NCI-H1694 (cell line): ENCODE measurements at regions not wholly inside any gene's neighbourhood (a gene's known extent, or its start where the extent isn't known, plus 50 kb on each side); places are given as distances from the start of the nearest gene placed in this dataset.

Experiments used
- DNase-seq: peaks from one replicate; lab custom pipeline; 2025; lab: John Stamatoyannopoulos, UW

- DNase-seq: no peak
These were observed 147.0 kb upstream of the THRB start for GRCh38 chr3:24641628-24642027.

DNA sequence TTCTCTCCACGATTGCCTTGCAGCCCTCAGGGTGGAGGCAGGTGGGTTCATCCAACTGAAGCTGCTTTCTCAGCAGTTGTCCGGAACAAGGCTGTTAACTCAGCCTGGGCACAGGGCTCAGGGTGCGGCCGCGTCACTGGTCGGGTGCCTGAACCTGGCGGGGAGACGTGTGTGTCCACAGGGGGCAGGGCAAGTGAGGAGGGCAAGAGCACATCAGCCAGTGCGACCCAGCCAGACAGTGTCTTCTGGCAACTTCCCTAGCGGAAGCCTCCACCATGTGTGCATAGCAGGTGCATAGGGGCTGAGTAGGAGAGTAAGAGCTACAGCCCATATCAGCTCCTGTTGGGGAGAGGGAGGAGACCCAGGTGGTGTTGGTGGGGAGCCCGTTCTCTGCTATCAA, 150.4 kb upstream of the THRB start:
- DNase-seq: no peak

DNA sequence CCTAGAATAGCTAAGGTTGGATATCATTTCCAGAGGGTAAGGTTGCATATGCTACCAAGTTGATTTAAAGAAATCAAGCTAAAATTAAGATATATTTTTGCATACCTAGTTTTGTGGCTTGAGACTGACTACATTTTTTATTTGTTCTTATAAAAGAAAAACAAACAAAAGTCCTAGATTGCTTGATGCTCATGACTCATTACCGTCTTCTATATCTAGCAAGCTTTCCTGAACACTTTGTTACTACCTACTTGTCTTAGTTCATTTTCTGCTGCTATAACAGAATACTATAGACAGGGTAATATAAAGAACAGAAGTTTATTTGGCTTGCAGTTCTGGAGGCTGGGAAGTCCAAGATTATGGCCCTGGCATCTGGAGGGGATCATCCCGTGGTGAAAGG, 152.1 kb upstream of the THRB start:
- DNase-seq: no peak

- DNase-seq: no peak
These were observed 153.4 kb upstream of the THRB start for GRCh38 chr3:24648063-24648462.

GRCh38 chr3:24650839-24651238, 156.2 kb upstream of the THRB start:
- DNase-seq: no peak

GRCh38 chr3:24657870-24658510, 163.3 kb upstream of the THRB start:
- no peak for DNase-seq

DNA sequence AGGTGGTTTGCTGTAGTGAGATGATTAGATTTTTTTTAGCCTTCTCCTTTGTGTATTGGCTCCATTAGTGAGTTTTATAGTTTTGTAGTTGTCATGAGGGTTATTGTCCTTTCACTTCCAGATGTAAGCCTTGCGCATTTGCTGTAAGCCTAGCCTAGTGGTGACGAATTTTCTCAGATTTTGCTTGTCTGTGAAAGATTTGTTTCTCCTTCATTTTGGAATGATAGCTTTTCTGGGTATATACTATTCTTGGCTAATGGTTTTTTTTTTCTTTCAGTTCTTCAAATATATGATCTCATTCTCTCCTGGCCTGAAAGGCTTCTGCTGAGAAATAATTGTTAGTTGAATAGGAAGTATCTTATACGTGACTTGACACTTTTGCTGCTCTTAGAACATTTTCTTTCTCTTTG, 166.5 kb upstream of the THRB start:
- DNase-seq: no peak

GRCh38 chr3:24662449-24663345, 168.0 kb upstream of the THRB start:
- DNase-seq: no peak

GRCh38 chr3:24663406-24663805, 168.8 kb upstream of the THRB start:
- no peak for DNase-seq

DNA sequence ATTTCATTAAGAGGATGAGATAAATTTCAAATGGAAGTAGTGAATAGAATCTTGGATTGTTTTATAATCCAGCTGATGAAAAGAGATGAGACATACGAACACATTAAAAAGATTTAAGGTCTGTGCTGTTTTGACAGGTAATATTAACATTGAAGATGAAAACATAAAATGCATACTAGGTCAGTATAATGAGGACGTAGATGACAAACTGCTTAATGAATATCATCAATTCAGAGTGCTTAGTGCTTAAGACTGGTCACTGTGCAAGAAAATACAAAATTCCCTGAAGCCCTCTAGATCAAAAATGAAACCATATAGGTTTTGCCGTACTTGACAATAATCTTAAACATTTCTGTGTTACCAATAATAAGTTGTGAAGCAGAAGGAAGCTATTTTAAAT, 173.4 kb upstream of the THRB start:
- no peak for DNase-seq

DNA sequence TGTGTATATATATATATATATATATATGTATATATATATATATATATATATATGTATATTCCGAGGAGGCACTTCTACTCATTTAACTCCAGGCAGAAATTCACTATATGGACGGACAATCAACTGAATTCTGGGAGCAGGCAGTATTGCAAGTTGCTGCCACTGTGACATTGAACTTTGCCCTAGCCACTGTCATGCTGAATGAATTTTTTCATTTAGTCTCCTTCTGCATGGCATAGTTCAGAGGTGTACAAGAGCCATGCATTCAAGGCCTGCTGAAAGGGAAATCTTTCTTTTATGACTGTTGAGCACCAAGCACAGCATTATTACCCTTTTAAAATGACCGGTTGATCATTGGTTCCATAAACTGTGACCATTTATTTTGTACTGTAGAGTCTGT, 176.2 kb upstream of the THRB start:
- DNase-seq: no peak

DNA sequence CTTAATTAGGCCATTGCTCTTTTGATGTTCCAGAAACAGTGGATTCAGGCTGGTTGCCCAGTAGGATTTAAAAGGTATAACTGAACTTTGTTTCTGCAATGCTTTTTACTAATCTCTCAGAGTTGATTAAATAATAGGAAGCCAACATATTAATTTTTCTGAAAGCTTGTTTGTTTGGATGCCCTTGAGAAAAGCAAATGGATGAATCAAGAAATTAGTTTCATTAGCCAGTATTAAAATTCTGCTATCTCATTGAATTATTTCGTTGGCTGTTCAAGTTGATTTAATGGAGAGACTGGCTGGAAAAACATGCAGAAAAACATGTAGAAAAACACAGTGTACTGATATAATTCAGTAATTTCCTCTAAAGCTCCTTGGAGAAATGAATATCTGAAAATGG, 178.9 kb upstream of the THRB start:
- DNase-seq: no peak

DNA sequence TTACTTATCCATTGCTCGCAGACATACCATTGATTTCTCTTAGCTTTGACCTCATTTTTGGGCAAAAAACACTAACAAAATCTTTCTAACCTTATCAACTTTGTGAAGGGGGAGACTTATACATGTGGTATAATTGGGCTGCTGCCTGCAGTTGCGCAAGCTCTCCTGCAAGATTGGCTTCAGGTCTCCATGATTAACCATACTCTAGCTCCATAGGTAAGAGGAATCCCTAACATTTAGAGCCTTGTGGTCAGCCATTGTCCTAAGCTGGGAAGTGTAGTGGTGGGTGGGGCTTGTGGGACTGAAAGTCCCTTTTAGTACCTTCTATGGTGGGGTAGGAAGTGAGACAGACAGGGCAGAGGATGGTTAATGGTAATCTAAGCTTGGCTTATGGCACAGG, 179.6 kb upstream of the THRB start:
- DNase-seq: no peak

DNA sequence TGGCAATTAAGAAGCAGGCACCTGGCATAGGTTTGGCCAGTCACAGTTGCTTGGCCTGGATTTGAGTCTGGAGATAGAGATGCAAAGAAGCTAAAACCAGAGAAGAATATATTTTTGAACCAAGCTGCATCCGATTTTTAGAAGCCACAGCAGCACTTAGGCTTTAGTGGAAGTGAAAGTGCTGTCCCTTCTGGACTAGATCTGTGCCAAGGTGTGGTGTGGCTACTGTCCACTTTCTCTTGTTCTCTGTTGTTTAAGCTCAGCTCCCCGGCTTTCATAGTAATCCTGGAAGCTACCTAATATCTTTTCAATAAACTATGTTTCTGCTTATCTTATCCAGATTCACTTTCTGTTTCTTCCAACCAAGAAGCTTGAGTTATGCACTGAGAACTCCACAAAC, 183.4 kb upstream of the THRB start:
- no peak for DNase-seq

- DNase-seq: no peak
These were observed 183.8 kb upstream of the THRB start for GRCh38 chr3:24678421-24678865.

GRCh38 chr3:24679429-24679828, 184.8 kb upstream of the THRB start:
- DNase-seq: no peak

DNA sequence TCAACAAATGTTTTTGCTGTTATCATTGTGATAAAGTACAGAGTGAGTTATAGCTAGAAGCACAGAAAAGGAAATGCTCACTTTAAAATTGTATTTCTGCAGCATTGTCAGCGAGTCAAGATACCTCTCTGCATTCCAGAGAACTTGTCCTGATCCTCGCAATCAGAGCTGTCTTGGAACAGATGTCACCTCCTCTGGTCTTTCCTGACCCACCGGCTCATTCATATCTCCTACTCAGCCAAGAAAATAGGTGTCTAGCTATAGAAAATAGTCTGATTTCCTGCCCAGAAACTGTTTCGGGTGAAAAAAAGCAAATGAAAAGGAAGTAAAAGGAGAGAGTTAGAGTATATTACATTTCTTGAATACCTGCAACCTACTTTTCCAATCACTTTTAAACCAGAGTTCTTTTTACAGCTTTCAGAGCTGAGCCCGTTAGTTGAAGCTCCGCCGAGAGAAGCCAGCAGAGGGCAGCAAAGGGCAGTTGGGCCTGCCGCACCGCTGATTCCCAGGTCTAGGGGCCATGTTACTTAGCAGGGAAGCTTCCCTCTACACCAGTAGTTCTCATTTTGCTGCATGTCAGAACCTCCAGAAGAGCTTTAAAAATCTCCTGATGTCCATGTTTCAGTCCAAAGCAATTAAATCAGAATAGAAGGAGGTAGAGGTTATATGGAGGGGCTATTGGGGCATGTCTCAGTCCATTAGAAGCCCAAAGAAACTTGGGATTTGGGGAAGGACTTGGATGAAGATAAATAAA, 185.7 kb upstream of the THRB start:
- DNase-seq: peak; percentile 10

- no peak for DNase-seq
These were observed 187.5 kb upstream of the THRB start for GRCh38 chr3:24682141-24682547.

DNA sequence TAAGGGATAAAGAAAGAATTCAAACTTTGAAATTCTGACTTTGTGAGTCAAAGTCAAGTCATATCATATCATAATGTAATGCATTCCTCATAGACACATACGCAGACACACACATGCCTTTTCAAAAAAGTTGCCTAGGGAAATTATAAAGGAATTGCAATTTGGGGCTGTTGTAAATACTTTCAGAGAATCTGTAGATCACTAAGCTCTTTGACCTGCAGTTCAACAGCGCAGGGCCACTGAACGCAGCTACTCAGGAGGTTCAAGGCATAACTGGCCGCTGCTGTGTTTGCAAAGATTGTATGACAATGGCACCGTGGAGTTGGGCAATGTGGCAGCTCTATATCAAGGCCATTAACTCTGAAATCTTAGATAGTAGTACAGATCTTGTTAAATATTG, 188.4 kb upstream of the THRB start:
- DNase-seq: no peak

GRCh38 chr3:24683633-24684384, 189.2 kb upstream of the THRB start:
- DNase-seq: peak; percentile 17

DNA sequence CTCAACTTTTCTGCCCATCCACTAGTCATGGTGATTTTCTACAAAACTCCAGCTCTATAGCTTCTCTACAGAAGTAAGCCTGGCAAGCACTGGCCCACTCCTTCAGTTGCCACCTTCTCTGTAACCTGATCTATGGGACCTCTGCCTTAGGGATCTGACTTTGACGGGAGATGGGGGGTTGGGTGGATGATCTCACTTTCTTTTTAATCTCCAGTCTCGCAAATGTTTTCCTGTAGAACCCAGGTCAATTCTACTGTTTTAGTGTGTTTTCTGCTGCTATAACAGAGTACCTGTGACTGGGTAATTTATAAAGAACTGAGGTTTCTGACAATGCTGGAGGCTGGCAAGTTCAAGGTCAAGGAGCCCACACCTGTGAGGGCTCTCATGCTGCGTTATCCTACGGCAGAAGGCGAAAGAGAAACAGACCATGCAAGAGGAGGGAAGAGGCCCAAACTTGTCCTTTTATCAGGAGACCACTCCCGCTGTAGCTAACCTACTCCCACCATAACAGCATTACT, 189.9 kb upstream of the THRB start:
- no peak for DNase-seq

GRCh38 chr3:24686808-24687207, 192.2 kb upstream of the THRB start:
- no peak for DNase-seq
